NCI-H69 (cell line): ENCODE measurements at regions not wholly inside any gene's neighbourhood (a gene's known extent, or its start where the extent isn't known, plus 50 kb on each side); places are given as distances from the start of the nearest gene placed in this dataset.
"Not testable (repeated sequence)": the region's sequence is repeated elsewhere in the genome, so short reads cannot be mapped to it uniquely, and the experiment has no call there.

Experiments used
- DNase-seq: peaks from one replicate; lab custom pipeline; 2025; lab: John Stamatoyannopoulos, UW

GRCh38 chr22:22296047-22296446 lies 51.5 kb downstream of the VPREB1 start:
- DNase-seq = not testable (repeated sequence)

GRCh38 chr22:22297159-22297793 lies 52.7 kb downstream of the VPREB1 start:
- peak; percentile 57 for DNase-seq

- peak; percentile 79 for DNase-seq
These were observed 53.4 kb downstream of the VPREB1 start for GRCh38 chr22:22297794-22298653.

- DNase-seq = not testable (repeated sequence)
These were observed 54.0 kb downstream of the VPREB1 start for GRCh38 chr22:22298654-22299009.

DNA sequence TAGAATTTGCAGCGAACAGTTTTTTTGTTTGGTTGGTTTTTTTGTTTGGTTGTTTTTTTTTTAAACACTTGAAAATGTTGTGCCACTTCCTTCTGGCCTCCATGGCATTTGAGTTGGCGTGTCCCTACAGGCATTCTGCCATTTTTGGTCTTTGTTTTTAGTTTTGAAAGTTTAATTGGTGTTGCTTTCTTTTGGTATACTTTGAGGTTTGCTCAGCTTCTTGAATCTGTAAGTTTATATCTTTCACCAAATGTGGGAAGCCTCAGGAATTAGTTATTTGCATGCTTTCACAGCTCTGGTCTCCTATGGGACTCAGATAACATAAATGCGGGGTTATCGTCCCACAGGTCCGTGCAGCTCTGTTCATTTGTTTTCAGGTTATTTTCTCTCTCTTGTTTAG lies 55.9 kb downstream of the VPREB1 start:
- not testable (repeated sequence) for DNase-seq

DNA sequence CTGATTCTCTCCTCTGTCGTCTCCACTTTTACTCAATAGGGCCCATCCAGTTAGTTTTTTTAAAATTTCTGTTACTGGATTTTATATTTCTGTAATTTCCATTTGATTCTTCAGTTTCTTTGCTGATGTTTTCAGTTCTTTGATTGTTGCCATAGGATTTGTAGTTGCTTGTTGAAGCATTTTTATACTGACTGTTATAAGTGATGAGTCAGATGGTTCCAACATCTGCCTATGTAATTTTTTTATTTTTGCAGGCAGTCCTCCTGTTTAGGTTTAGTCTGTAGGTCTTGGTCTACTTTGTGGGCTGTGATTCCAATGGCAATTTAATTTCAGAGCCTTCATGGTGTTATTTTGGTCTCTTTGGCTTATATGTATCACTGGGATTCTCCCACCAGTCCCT lies 56.4 kb downstream of the VPREB1 start:
- not testable (repeated sequence) for DNase-seq

- no peak for DNase-seq
These were observed 72.0 kb downstream of the VPREB1 start for GRCh38 chr22:22316589-22316988.

DNA sequence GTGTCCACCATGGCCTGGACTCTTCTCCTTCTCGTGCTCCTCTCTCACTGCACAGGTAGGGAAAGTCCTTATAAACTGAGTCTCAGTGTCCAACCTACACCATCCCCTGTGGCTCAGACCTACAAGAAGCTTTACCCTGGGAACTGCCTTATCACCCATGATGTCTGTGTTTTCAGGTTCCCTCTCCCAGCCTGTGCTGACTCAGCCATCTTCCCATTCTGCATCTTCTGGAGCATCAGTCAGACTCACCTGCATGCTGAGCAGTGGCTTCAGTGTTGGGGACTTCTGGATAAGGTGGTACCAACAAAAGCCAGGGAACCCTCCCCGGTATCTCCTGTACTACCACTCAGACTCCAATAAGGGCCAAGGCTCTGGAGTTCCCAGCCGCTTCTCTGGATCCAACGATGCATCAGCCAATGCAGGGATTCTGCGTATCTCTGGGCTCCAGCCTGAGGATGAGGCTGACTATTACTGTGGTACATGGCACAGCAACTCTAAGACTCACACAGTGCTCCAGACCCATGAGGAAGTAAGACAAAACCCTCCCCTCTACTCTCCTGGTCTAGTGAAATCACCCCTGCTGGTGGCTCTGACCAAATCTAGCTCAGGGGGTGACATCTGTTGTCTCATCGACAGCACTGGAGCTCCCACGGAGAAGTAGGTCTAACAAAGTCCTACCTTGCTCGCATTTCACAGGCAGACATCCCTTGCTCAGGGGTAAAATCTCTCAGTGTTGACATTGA lies 74.3 kb downstream of the VPREB1 start:
- no peak for DNase-seq

DNA sequence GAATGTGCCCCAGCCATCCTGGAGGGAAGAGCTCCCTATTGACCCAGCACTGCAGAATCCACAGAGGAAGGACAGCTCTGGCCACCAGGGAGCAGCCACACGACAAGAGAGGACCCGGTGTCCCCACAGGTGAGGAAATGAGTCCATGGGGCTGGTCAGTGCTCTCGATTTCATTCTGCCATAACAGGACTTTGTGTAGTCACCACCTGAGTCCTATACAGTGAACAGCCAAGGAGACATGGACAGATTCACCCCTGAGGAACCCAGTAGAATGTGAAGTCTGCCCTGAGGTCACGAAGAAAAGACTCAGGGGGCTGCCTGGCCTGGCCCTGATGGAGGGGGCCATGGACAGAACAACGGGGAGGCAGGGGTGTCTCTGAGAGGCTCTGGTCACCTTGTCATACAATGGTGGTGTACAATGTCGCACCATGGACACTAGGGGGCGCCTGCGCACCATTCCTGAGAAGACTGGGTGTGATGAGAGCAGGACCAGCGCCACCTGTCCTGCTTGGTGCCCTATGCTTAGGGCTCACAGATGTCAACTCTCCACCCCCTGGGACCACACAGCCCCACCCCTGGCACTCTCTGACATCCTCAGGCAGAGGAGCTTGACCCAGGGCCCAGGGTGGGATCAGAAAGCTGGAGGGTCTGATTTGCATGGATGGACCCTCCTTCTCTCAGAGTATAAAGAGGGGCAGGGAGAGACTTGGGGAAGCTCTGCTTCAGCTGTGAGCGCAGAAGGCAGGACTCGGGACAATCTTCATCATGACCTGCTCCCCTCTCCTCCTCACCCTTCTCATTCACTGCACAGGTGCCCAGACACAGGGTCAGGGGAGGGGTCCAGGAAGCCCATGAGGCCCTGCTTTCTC lies 77.4 kb downstream of the VPREB1 start:
- DNase-seq = peak; percentile 77

DNA sequence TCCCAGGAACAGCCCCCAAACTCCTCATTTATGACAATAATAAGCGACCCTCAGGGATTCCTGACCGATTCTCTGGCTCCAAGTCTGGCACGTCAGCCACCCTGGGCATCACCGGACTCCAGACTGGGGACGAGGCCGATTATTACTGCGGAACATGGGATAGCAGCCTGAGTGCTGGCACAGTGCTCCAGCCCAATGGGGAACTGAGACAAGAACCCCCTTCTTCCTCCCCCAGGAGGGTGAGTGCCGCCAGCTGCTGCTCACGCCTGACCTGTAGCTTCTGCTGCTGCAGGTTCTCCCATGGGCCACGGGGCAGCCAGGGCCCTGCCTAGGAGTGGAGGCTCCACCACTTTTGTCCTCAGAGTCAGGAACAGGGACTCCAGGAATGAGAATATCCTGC lies 78.2 kb downstream of the VPREB1 start:
- no peak for DNase-seq

DNA sequence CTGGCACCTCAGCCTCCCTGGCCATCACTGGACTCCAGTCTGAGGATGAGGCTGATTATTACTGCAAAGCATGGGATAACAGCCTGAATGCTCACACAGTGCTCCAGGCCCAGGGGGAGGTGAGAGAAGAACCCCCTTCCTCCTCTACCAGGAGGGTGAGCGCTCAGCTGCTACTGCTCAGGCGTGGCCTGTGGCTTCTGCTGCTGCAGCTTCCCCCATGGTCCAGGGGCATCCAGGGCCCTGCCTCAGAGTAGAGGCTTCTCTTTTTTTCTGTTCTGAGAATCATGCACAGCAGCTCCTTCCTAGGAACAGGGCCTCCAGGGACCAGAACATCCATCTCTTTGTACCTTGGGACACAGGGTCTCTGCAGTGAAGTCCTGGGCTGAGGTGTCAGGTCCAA lies 83.1 kb downstream of the VPREB1 start:
- DNase-seq = no peak

DNA sequence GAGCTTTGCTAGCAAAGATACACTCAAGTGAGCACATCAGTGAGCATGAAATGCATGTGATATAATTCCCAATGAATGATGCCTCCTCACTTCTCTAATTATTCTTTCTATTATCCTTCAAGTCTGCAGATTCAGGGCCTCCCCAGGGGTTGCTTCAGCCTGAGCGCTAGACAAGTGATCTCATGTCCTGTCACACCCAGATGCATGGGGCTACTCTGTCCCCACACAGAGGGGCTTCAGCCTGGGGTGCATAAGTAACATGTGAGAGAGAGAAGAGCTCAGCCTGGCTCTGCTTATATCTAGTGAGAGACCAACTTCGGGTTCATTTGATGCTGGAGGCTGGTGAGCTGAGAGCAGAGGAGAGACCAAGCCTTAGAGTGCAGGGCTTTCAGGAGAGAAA lies 85.2 kb downstream of the VPREB1 start:
- no peak for DNase-seq

GRCh38 chr22:22335640-22336039 lies 91.1 kb downstream of the VPREB1 start:
- DNase-seq = not testable (repeated sequence)

GRCh38 chr22:22336333-22336732 lies 91.7 kb downstream of the VPREB1 start:
- not testable (repeated sequence) for DNase-seq

- DNase-seq = not testable (repeated sequence)
These were observed 94.2 kb downstream of the VPREB1 start for GRCh38 chr22:22338778-22339177.

DNA sequence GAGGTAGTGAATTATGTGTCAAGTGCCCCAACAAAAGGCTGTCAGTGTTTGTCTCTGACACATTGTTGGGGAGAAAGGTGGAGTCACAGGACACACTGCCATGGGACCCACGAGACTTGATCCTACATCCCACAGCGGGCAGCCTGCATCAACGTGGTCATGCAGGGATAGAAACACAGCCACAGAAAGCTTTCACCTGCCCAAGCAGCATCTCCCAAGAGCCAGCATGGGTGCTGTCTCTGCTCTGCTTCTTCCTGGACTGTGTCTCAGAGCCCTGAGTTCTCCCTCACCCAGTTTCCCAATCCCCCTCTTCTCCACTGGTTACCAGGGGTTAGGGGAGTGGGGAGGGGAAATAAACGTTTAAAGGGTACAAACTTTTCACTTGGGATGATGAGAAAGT lies 97.2 kb downstream of the VPREB1 start:
- DNase-seq = no peak

DNA sequence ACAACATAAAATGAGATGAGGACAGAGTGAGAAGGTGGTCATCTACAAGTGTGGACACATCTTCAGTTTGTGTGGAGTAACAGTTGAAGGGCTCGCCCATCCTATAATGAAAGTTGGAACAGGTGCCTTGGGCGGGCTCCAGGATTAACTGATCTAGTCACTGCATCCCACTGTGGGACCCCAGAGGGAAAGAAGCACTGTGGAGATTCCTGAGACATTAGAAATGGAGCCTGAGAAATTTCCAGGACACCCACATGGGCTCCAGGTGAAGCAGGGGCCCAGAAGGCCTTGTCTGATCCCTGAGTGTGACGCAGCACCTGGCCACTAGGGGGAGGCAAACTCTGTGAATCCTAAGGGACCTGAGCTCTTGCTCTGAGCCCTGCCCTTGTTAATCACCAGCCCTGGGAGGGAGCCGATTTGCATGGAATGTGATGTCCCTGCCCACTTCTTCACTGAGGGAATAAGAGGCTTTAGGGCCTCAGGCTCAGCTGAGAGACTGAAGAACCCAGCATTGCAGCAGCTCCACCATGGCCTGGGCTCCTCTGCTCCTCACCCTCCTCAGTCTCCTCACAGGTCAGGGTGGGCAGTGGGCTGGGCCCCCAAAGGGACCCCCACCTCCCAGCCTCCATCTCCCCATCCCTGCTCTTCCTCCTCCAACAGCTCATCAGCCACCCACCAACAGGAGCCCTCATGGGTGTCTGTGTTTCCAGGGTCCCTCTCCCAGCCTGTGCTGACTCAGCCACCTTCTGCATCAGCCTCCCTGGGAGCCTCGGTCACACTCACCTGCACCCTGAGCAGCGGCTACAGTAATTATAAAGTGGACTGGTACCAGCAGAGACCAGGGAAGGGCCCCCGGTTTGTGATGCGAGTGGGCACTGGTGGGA lies 98.4 kb downstream of the VPREB1 start:
- peak; percentile 83 for DNase-seq

- DNase-seq = no peak
These were observed 99.2 kb downstream of the VPREB1 start for GRCh38 chr22:22343581-22344296.

- DNase-seq = no peak
These were observed 99.8 kb downstream of the VPREB1 start for GRCh38 chr22:22344430-22344829.

DNA sequence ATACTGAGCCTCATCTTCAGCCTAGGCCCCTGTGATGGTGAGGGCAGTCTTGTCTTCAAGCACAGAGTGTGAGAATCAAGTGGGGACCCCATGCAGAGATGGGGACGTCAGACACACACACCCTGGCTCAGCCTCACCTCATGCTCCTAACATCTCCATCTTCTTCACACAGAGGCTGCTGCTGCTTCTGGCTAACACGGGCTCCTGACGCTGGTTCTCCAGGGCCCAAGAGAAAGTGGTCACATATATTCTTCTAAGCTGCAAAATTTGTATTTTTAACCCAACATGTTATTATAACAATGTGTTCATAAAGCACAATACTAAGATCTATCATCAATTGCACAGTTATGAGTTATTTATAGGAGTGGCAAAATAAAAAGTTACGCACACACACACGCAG lies 101.2 kb downstream of the VPREB1 start:
- no peak for DNase-seq
